ENCODE measurements at regions not wholly inside any gene's neighbourhood (a gene's known extent, or its start where the extent isn't known, plus 50 kb on each side); places are given as distances from the start of the nearest gene placed in this dataset.

- no peak for TF ChIP-seq CTCF (IDR thresholded peaks at IDR 0.05)
- TF ChIP-seq POLR2A (IDR thresholded peaks at IDR 0.05): no peak
Observed at GRCh38 chr16:85561248-85562092, 51.7 kb upstream of the GSE1 start.

Measured in lower leg skin (tissue), 3 donors.